ENCODE measurements at regions not wholly inside any gene's neighbourhood (a gene's known extent, or its start where the extent isn't known, plus 50 kb on each side); places are given as distances from the start of the nearest gene placed in this dataset.

DNA sequence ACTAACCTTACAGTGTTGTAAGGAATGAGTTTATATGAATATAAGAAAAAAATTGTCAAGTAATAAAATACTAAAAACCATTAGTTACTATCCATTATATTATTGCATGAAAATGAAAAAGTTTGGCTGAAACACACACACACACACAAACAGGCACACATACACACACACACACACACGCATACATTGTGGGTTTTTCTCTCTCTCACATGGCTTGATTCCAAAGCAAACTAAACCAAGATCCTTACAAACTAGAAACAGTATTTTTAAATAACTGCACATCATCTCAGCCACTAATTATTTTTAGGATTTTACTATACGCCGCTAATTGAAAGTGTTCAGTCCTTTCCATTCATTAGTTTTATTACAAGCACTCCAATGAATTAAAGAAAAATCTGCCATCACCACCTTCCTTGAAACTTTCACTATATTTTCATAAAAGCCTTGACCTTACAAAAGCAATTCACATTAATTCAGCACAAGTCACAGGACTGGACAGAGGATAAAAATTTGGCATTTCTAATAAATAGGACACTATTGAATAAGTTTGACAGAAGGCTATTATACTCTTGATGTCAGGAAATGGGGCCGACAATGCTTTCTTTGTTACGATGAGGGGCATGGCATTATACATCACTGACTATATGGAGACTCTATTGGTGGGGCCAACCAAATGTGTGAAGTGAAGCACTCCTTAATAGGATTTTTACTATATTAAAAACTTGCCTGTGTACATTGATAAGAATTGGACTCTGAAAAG, 187.0 kb upstream of the ESRRG start:
- Mint-ChIP-seq H3K9me3 (peaks cover 4% of the 10 kb centered on the region), H3K27ac (no peak overlapping the region), H3K27me3 (no peaks in the 10 kb centered on the region), H3K36me3 (no peaks in the 10 kb centered on the region), H3K4me3 (no peak overlapping the region), H3K4me1 (no peaks in the 10 kb centered on the region)

DNA sequence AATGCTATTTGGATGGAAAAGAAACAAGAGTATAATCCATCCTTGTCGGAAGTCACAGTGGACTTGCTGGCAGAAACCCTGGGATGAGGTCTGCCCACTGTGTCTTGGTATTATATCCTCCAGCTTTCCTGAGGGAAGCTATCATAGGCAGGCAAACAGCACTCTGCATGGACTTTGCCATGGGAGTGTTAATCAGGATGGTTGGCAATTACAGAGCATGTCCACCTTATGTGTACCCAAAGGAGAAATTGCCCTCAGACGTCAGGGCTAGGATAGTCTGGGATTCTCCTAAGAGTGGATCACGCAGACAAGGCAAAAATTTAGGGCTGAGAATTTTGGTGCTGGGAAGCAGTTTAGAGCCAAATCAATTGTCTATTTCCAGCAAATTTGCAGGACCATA, 184.9 kb upstream of the ESRRG start:
- Mint-ChIP-seq H3K4me1 (no peaks in the 10 kb centered on the region), H3K4me3 (no peak overlapping the region)

GRCh38 chr1:216907100-216907499, 183.9 kb upstream of the ESRRG start:
- no peak overlapping the region for H3K4me3 Mint-ChIP-seq
- H3K4me1 Mint-ChIP-seq = no peaks in the 10 kb centered on the region
- H3K27ac Mint-ChIP-seq = no peak overlapping the region
- peaks cover 4% of the 10 kb centered on the region for H3K9me3 Mint-ChIP-seq
- H3K27me3 Mint-ChIP-seq = no peaks in the 10 kb centered on the region
- no peaks in the 10 kb centered on the region for H3K36me3 Mint-ChIP-seq

More for the DNA sequence above, 184.9 kb upstream of the ESRRG start:
- Mint-ChIP-seq H3K36me3 (no peaks in the 10 kb centered on the region), H3K27me3 (no peaks in the 10 kb centered on the region), H3K27ac (no peak overlapping the region), H3K9me3 (peaks cover 4% of the 10 kb centered on the region)

GRCh38 chr1:216905781-216906180, 182.6 kb upstream of the ESRRG start:
- Mint-ChIP-seq H3K36me3 (no peaks in the 10 kb centered on the region), H3K4me3 (no peak overlapping the region), H3K4me1 (no peaks in the 10 kb centered on the region), H3K27ac (no peak overlapping the region), H3K9me3 (peaks cover 4% of the 10 kb centered on the region), H3K27me3 (no peaks in the 10 kb centered on the region)

GRCh38 chr1:216905137-216905536, 181.9 kb upstream of the ESRRG start:
- Mint-ChIP-seq H3K27me3 (no peaks in the 10 kb centered on the region), H3K36me3 (no peaks in the 10 kb centered on the region), H3K4me1 (no peaks in the 10 kb centered on the region), H3K27ac (no peak overlapping the region), H3K4me3 (no peak overlapping the region), H3K9me3 (peaks cover 1% of the 10 kb centered on the region)

DNA sequence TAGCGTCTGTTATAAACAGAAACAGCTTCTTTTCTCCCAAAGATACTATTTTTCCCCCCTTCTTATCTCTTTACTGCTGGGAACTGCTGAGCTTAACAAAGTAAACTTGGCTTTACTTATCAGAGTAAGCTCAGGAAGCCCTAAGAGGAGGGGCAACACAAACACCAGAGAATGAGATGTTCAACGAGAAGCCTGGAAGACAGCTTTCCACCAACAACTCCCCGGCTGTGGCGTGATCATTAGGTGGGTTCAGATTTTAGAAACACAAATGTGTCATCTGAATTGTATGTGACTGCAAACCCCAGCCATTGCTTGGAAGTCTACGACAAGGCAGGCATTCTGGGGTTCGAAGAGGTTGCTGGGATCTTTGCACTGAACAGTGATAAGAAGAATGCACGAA, 181.2 kb upstream of the ESRRG start:
- Mint-ChIP-seq H3K9me3 (no peaks in the 10 kb centered on the region), H3K27me3 (no peaks in the 10 kb centered on the region), H3K36me3 (no peaks in the 10 kb centered on the region), H3K4me1 (no peaks in the 10 kb centered on the region), H3K27ac (no peak overlapping the region), H3K4me3 (no peak overlapping the region)

DNA sequence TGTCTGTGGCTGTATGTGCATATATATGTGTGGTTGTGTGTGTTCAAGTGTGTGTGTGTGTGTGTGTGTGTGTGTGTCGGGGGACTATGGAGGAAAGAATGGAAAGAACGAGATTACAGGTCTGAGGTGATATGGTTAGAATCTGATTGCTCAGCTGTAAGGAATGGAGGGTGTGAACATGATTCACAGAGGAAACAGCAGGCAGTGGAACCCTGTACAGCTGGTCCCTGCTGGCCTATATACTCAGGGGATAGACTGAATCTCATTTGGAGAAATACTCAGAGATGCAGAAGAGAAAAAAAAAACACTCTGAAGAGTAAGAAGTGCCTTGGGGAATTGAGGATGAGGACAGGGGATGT, 180.1 kb upstream of the ESRRG start:
- no peak overlapping the region for H3K27ac Mint-ChIP-seq
- H3K27me3 Mint-ChIP-seq = no peaks in the 10 kb centered on the region
- no peak overlapping the region for H3K4me3 Mint-ChIP-seq
- H3K36me3 Mint-ChIP-seq = no peaks in the 10 kb centered on the region
- no peaks in the 10 kb centered on the region for H3K4me1 Mint-ChIP-seq
- no peaks in the 10 kb centered on the region for H3K9me3 Mint-ChIP-seq

GRCh38 chr1:216902669-216903381, 179.6 kb upstream of the ESRRG start:
- Mint-ChIP-seq H3K9me3 (no peaks in the 10 kb centered on the region), H3K4me3 (no peak overlapping the region), H3K27ac (no peak overlapping the region), H3K4me1 (no peaks in the 10 kb centered on the region), H3K36me3 (no peaks in the 10 kb centered on the region), H3K27me3 (no peaks in the 10 kb centered on the region)

DNA sequence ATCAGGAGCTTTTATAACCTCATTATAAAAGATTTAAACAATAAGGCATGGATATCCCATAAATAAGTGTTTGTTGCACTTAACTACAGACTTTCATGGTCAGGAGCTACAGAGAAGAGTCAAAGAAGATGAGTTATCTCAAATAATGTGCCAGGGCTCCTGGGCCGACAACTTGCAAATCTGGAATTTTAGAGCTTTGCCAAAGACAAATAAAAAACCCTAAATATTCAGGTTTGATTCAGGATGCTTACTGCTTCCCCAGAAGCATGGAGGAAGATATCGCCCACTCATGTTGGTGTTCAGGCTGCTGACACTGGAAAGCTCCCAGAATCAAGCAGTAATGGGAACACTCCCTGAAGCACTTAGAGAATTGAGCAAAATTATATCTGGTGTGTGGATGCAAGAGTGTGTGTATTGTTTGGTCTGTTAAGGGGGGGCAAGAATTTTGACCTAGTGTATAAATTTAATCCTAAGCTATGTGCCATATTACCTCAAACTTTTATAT, 176.9 kb upstream of the ESRRG start:
- H3K4me1 Mint-ChIP-seq = no peaks in the 10 kb centered on the region
- H3K27ac Mint-ChIP-seq = no peak overlapping the region
- H3K27me3 Mint-ChIP-seq = no peaks in the 10 kb centered on the region
- no peak overlapping the region for H3K4me3 Mint-ChIP-seq
- H3K9me3 Mint-ChIP-seq = no peaks in the 10 kb centered on the region
- no peaks in the 10 kb centered on the region for H3K36me3 Mint-ChIP-seq

DNA sequence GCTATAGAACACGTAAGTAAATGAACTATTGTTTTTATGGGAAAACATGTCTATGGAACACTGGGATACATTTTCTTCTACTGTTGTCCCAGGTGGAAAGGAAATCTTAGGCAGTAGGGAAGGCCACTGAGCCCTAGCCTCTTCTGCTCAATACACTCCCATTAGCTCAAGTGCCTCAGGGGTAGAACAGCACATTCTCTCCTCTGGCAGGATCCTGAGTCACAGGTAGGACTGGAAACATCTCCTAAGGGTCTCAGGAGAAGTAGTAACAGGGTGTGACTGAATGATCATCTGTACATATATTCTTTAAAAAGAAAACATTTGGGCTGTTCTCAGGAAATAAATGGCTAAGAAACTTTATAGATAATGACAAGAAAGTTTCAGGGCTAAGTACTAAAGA, 175.6 kb upstream of the ESRRG start:
- no peaks in the 10 kb centered on the region for H3K27me3 Mint-ChIP-seq
- no peaks in the 10 kb centered on the region for H3K9me3 Mint-ChIP-seq
- H3K4me3 Mint-ChIP-seq = no peak overlapping the region
- no peaks in the 10 kb centered on the region for H3K36me3 Mint-ChIP-seq
- no peak overlapping the region for H3K27ac Mint-ChIP-seq
- no peaks in the 10 kb centered on the region for H3K4me1 Mint-ChIP-seq

GRCh38 chr1:216896146-216896545, 172.9 kb upstream of the ESRRG start:
- Mint-ChIP-seq H3K9me3 (no peaks in the 10 kb centered on the region), H3K4me1 (no peaks in the 10 kb centered on the region), H3K36me3 (no peaks in the 10 kb centered on the region), H3K4me3 (no peak overlapping the region), H3K27me3 (no peaks in the 10 kb centered on the region), H3K27ac (no peak overlapping the region)

GRCh38 chr1:216894494-216894893, 171.3 kb upstream of the ESRRG start:
- Mint-ChIP-seq H3K4me3 (no peak overlapping the region), H3K9me3 (no peaks in the 10 kb centered on the region), H3K27me3 (no peaks in the 10 kb centered on the region), H3K27ac (no peak overlapping the region), H3K4me1 (no peaks in the 10 kb centered on the region), H3K36me3 (no peaks in the 10 kb centered on the region)

DNA sequence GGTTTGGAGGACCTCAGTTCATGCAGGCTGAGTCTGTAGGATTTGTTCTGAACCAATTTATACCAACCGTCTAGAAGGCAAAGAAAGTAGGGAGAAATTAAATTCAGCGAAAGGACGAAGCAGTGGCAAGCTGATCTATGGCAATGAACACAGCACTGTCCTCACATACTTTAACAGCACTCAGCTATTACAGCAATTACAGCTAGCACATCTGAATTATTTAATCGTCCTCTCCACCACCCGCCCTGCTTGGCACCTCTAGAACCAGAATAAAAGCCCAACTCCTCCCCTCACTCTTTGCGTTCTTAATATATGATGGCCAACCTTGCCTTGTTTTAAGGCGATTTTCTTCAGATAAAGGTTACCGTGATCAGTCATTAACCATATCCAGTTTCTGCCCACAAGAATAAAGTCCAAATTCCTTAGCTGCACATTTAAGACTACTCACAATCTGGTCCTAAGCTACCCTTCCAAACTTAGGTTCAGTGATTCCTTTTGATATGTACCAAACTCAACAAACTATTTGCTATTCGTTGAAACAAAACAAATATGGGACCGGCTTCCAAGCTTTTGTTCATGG, 169.4 kb upstream of the ESRRG start:
- H3K36me3 Mint-ChIP-seq = no peaks in the 10 kb centered on the region
- H3K27me3 Mint-ChIP-seq = no peaks in the 10 kb centered on the region
- H3K9me3 Mint-ChIP-seq = no peaks in the 10 kb centered on the region
- H3K27ac Mint-ChIP-seq = no peak overlapping the region
- no peaks in the 10 kb centered on the region for H3K4me1 Mint-ChIP-seq
- no peak overlapping the region for H3K4me3 Mint-ChIP-seq

DNA sequence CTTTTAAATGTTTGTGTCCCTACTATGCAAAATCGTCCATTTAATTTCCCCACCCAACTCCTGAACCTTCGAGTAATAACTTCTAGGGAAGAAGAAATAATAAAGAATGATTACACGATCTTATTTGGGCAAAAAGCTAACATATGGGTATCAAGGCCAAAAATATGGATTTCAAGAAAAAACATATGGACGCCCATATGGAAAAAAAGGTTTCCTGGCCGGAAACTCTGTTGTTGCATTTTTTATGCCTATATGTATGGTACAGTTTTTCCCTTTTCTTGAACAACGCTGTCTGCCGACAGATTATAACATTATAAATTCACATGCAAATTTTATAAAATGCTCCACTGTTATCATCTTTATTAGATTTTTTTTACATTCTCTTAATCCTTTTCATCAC, 167.6 kb upstream of the ESRRG start:
- H3K4me3 Mint-ChIP-seq = no peak overlapping the region

GRCh38 chr1:216888731-216889130, 165.5 kb upstream of the ESRRG start:
- H3K9me3 Mint-ChIP-seq = no peaks in the 10 kb centered on the region
- no peak overlapping the region for H3K4me3 Mint-ChIP-seq
- no peaks in the 10 kb centered on the region for H3K36me3 Mint-ChIP-seq
- H3K27me3 Mint-ChIP-seq = no peaks in the 10 kb centered on the region
- no peaks in the 10 kb centered on the region for H3K4me1 Mint-ChIP-seq
- H3K27ac Mint-ChIP-seq = no peak overlapping the region

More for the DNA sequence above, 167.6 kb upstream of the ESRRG start:
- no peaks in the 10 kb centered on the region for H3K27me3 Mint-ChIP-seq
- no peaks in the 10 kb centered on the region for H3K9me3 Mint-ChIP-seq
- no peak overlapping the region for H3K27ac Mint-ChIP-seq
- H3K36me3 Mint-ChIP-seq = no peaks in the 10 kb centered on the region
- H3K4me1 Mint-ChIP-seq = no peaks in the 10 kb centered on the region

DNA sequence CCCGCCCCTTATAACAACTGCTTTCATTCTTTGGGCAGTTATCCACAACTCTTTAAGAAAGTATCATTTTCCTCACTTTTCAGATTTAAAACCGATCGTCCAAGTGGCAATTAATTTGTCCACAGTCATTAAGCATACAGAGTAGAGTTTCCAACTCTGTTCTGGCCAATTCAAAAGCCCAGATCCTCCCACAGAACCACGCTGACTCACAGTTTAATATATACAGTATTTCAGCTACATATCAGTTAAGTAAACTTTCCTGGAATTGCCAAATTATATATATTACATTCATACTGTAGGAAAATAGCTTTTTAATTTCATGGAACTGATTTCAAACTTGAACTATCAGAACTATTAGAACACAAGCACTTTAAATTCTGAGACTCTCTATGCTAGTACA, 163.8 kb upstream of the ESRRG start:
- peaks cover 4% of the 10 kb centered on the region for H3K9me3 Mint-ChIP-seq
- no peak overlapping the region for H3K4me3 Mint-ChIP-seq
- no peaks in the 10 kb centered on the region for H3K36me3 Mint-ChIP-seq
- H3K27me3 Mint-ChIP-seq = no peaks in the 10 kb centered on the region
- H3K4me1 Mint-ChIP-seq = no peaks in the 10 kb centered on the region
- no peak overlapping the region for H3K27ac Mint-ChIP-seq
